IMR-90 (cell line): ENCODE measurements at regions not wholly inside any gene's neighbourhood (a gene's known extent, or its start where the extent isn't known, plus 50 kb on each side); places are given as distances from the start of the nearest gene placed in this dataset.

Experiments
- ATAC-seq: fragments of 200-7000 bp; cut with Tn5 transposase; 2 replicates; pipeline ENCODE4 v1.9.1; 2020; ENCODE audit warnings: low read depth, mild to moderate bottlenecking, moderate library complexity
- BruUV-seq: library from RNA; stranded (reverse); fragments of 400-500 nt; replicated peaks from 2 replicates; lab custom pipeline; 2021; lab: Mats Ljungman, UMichigan
- CTCF ChIA-PET: fragments of 300-600 bp; formaldehyde crosslinking; extraction: SDS; loops from one replicate; lab custom pipeline; 2021; ENCODE audit warnings: antibody characterized with exemption; lab: Yijun Ruan, JAX
- POLR2A ChIA-PET: fragments of 300-600 bp; sonication (Branson Sonifier 250); formaldehyde crosslinking; loops from one replicate; lab custom pipeline; 2022; ENCODE audit warnings: antibody characterized with exemption; ENCODE audit not compliant: unreplicated experiment; lab: Charles Lee
- DNase-seq: peaks from one replicate; pipeline ENCODE4 v3.0.0; 2013
- H2AFZ ChIP-seq: replicated peaks from 2 replicates; pipeline ENCODE3; 2013; ENCODE audit warnings: low read length, mild to moderate bottlenecking; ENCODE audit not compliant: poor library complexity
- H2AK5ac ChIP-seq: 2 replicates; pipeline ENCODE4 v1.6.1; 2013; ENCODE audit warnings: low read depth, low read length, inconsistent platforms
- H2AK9ac ChIP-seq: replicated peaks from 2 replicates; pipeline ENCODE3; 2013; ENCODE audit warnings: mild to moderate bottlenecking, low read depth, low read length, moderate library complexity; ENCODE audit not compliant: poor library complexity
- H2BK120ac ChIP-seq: 2 replicates; pipeline ENCODE4 v1.6.1; 2013; ENCODE audit warnings: low read depth, low read length, inconsistent platforms
- H2BK15ac ChIP-seq: 3 replicates; pipeline ENCODE4 v1.6.1; 2013; ENCODE audit warnings: low read depth, low read length, inconsistent platforms
- H2BK20ac ChIP-seq: 2 replicates; pipeline ENCODE4 v1.6.1; 2013; ENCODE audit warnings: low read depth, mild to moderate bottlenecking, inconsistent platforms, low read length, moderate library complexity
- H2BK5ac ChIP-seq: 2 replicates; pipeline ENCODE4 v1.6.1; 2013; ENCODE audit warnings: mild to moderate bottlenecking, low read depth, low read length, inconsistent platforms; ENCODE audit not compliant: poor library complexity, severe bottlenecking
- H3K14ac ChIP-seq: replicated peaks from 2 replicates; pipeline ENCODE4 v1.6.1; 2013; ENCODE audit warnings: low read depth, low read length, inconsistent platforms
- H3K18ac ChIP-seq: 2 replicates; pipeline ENCODE4 v1.6.1; 2013; ENCODE audit warnings: low read depth, low read length, control low read depth
- H3K23ac ChIP-seq: 2 replicates; pipeline ENCODE4 v1.6.1; 2013; ENCODE audit warnings: low read depth, low read length, inconsistent platforms
- H3K27ac ChIP-seq: 2 replicates; pipeline ENCODE4 v1.5.1; 2013; ENCODE audit warnings: mild to moderate bottlenecking, control low read depth, low read length; ENCODE audit not compliant: insufficient read depth
- H3K27me3 ChIP-seq: 2 replicates; pipeline ENCODE4 v1.6.1; 2013; ENCODE audit warnings: low read length; ENCODE audit not compliant: control insufficient read depth, insufficient read depth
- H3K36me3 ChIP-seq: 2 replicates; pipeline ENCODE4 v1.6.1; 2013; ENCODE audit warnings: low read length, mixed read lengths; ENCODE audit not compliant: control insufficient read depth, insufficient read depth
- H3K4ac ChIP-seq: 2 replicates; pipeline ENCODE4 v1.6.1; 2013; ENCODE audit warnings: low read depth, low read length, inconsistent platforms
- H3K4me1 ChIP-seq: 2 replicates; pipeline ENCODE4 v1.6.1; 2013; ENCODE audit warnings: low read length, mixed read lengths; ENCODE audit not compliant: control insufficient read depth, insufficient read depth
- H3K4me2 ChIP-seq: 2 replicates; pipeline ENCODE4 v1.6.1; 2013; ENCODE audit warnings: low read depth, mild to moderate bottlenecking, control low read depth, low read length, moderate library complexity
- H3K4me3 ChIP-seq: 2 replicates; pipeline ENCODE4 v1.5.1; 2013; ENCODE audit warnings: low read depth, mild to moderate bottlenecking, control low read depth, low read length, moderate library complexity; ENCODE audit not compliant: insufficient read depth
- H3K56ac ChIP-seq: 2 replicates; pipeline ENCODE4 v1.6.1; 2013; ENCODE audit warnings: low read length, inconsistent platforms; ENCODE audit not compliant: insufficient read depth; ENCODE audit errors: extremely low read depth
- H3K79me1 ChIP-seq, 2 experiments: 2 replicates each; pipeline ENCODE4 v1.6.1; 2013; ENCODE audit warnings: low read length in 2 of 2, inconsistent platforms in 1 of 2, low read depth in 1 of 2
- H3K9ac ChIP-seq: 2 replicates; pipeline ENCODE4 v1.6.1; 2013; ENCODE audit warnings: low read depth, low read length, control low read depth
- H3K9me1 ChIP-seq: 2 replicates; pipeline ENCODE4 v1.6.1; 2013; ENCODE audit warnings: low read length, inconsistent platforms; ENCODE audit not compliant: insufficient read depth
- H3K9me3 ChIP-seq: 2 replicates; pipeline ENCODE4 v1.6.1; 2013; ENCODE audit warnings: low read length; ENCODE audit not compliant: control insufficient read depth, insufficient read depth
- H4K20me1 ChIP-seq: 2 replicates; pipeline ENCODE4 v1.6.1; 2013; ENCODE audit warnings: low read length, inconsistent platforms; ENCODE audit not compliant: insufficient read depth
- H4K5ac ChIP-seq: 2 replicates; pipeline ENCODE4 v1.6.1; 2013; ENCODE audit warnings: mild to moderate bottlenecking, low read depth, low read length, control low read depth
- H4K8ac ChIP-seq, 2 experiments: 2 replicates each; pipeline ENCODE4 v1.6.1; 2013; ENCODE audit warnings: low read depth in 2 of 2, low read length in 2 of 2, control low read depth in 1 of 2, inconsistent platforms in 1 of 2
- H4K91ac ChIP-seq: 2 replicates; pipeline ENCODE4 v1.6.1; 2013; ENCODE audit warnings: low read depth, low read length, inconsistent platforms; ENCODE audit not compliant: insufficient read depth
- BHLHE40 ChIP-seq: fragments of 150-350 bp; IDR thresholded peaks from 2 replicates; pipeline ENCODE4 v1.6.1; 2016; ENCODE audit warnings: mild to moderate bottlenecking, low read depth, low read length
- CEBPB ChIP-seq: IDR thresholded peaks from 2 replicates; pipeline ENCODE4 v1.6.1; 2012; ENCODE audit warnings: low read depth, low read length, improper control_type of control experiment
- CHD1 ChIP-seq: IDR thresholded peaks from 2 replicates; pipeline ENCODE4 v1.6.1; 2012; ENCODE audit warnings: low read depth, low read length, improper control_type of control experiment
- CTCF ChIP-seq: conservative IDR thresholded peaks from 2 replicates; pipeline ENCODE4 v1.5.1; 2012; ENCODE audit warnings: mild to moderate bottlenecking, low read depth, low read length, improper control_type of control experiment
- ELK1 ChIP-seq: fragments of 150-350 bp; IDR thresholded peaks from 2 replicates; pipeline ENCODE4 v1.6.1; 2016; ENCODE audit warnings: low read depth, mild to moderate bottlenecking, low read length, moderate library complexity, borderline replicate concordance
- FOS ChIP-seq: fragments of 150-350 bp; IDR thresholded peaks from 2 replicates; pipeline ENCODE4 v1.6.1; 2016; ENCODE audit warnings: low read depth, low read length
- MAFK ChIP-seq: IDR thresholded peaks from 2 replicates; pipeline ENCODE4 v1.6.1; 2012; ENCODE audit warnings: low read depth, low read length, improper control_type of control experiment
- MAZ ChIP-seq: IDR thresholded peaks from 2 replicates; pipeline ENCODE4 v1.6.1; 2012; ENCODE audit warnings: low read depth, mild to moderate bottlenecking, low read length, improper control_type of control experiment, moderate library complexity, borderline replicate concordance
- MXI1 ChIP-seq: IDR thresholded peaks from 2 replicates; pipeline ENCODE4 v1.6.1; 2012; ENCODE audit warnings: low read depth, mild to moderate bottlenecking, low read length, moderate library complexity, borderline replicate concordance
- NFE2L2 ChIP-seq: fragments of 150-350 bp; IDR thresholded peaks from 2 replicates; pipeline ENCODE4 v1.6.1; 2016; ENCODE audit warnings: low read depth, mild to moderate bottlenecking, low read length
- POLR2A ChIP-seq: IDR thresholded peaks from 2 replicates; pipeline ENCODE4 v1.6.1; 2012; ENCODE audit warnings: mild to moderate bottlenecking, low read depth, low read length
- RAD21 ChIP-seq: IDR thresholded peaks from 2 replicates; pipeline ENCODE4 v1.6.1; 2012; ENCODE audit warnings: low read length, improper control_type of control experiment
- RCOR1 ChIP-seq: IDR thresholded peaks from 2 replicates; pipeline ENCODE4 v1.6.1; 2012; ENCODE audit warnings: mild to moderate bottlenecking, low read length, improper control_type of control experiment; ENCODE audit not compliant: insufficient replicate concordance
- RFX5 ChIP-seq: IDR thresholded peaks from 2 replicates; pipeline ENCODE4 v1.8.0; 2012; ENCODE audit warnings: low read depth, mild to moderate bottlenecking, low read length, moderate library complexity
- SMC3 ChIP-seq: fragments of 150-350 bp; IDR thresholded peaks from 2 replicates; pipeline ENCODE4 v1.6.1; 2016; ENCODE audit warnings: low read depth, mild to moderate bottlenecking, antibody characterized with exemption, low read length, moderate library complexity
- USF2 ChIP-seq: fragments of 150-350 bp; IDR thresholded peaks from 2 replicates; pipeline ENCODE4 v1.6.1; 2017; ENCODE audit warnings: mild to moderate bottlenecking, antibody characterized with exemption, low read length, low read depth
- WGBS, 2 experiments: methylation state at CpG; one replicate each; pipeline versions ENCODE4 v1.1.5 to v1.1.7; 2013; ENCODE audit warnings: missing lambda C conversion rate in 2 of 2; ENCODE audit not compliant: insufficient read length in 1 of 2; ENCODE audit errors: extremely low coverage in 2 of 2; 5-methylcytosine and 5-hydroxymethylcytosine counted together
- dilution Hi-C: fragments of 300-500 bp; cut with HindIII; formaldehyde crosslinking; loops from one replicate; pipeline ENCODE4 v1.14.3; 2018; ENCODE audit warnings: low sequenced_read_pairs; ENCODE audit not compliant: unreplicated experiment
- in situ Hi-C: fragments of 300-500 bp; cut with MboI; formaldehyde crosslinking; loops from 3 replicates; pipeline ENCODE4 v1.14.3; 2019; ENCODE audit warnings: low sequenced_read_pairs, inconsistent platforms, mixed read lengths
- intact Hi-C: fragments of 100-400 bp; cut with micrococcal nuclease; formaldehyde crosslinking; loops from 2 replicates; pipeline ENCODE4 v1.10.0; 2022

GRCh38 chr4:56227301-56227835 is 159.9 kb downstream of the AASDH start:
- Histone ChIP-seq H2AK9ac (no peak overlapping the region), H3K27ac (no peak overlapping the region), H3K9me3 (no peaks in the 10 kb centered on the region), H4K91ac (no peak overlapping the region), H3K23ac (no peak overlapping the region), H2AK5ac (no peak overlapping the region), H4K5ac (no peak overlapping the region), H4K8ac (no peak overlapping the region), H3K27me3 (no peaks in the 10 kb centered on the region), H3K56ac (no peak overlapping the region), H3K14ac (no peak overlapping the region), H3K4me2 (no peak overlapping the region), H2BK15ac (no peak overlapping the region), H2BK120ac (no peak overlapping the region), H3K4me3 (no peak overlapping the region), H4K20me1 (no peaks in the 10 kb centered on the region), H3K4ac (no peak overlapping the region), H3K9me1 (no peaks in the 10 kb centered on the region), H2BK20ac (no peak overlapping the region), H2AFZ (no peak overlapping the region), H3K9ac (no peak overlapping the region), H3K79me1 (no peaks in the 10 kb centered on the region), H3K4me1 (no peaks in the 10 kb centered on the region), H3K36me3 (no peaks in the 10 kb centered on the region), H3K18ac (no peak overlapping the region), H2BK5ac (no peak overlapping the region)
- no peak for DNase-seq
- ATAC-seq, result no peak
- dilution Hi-C loops, result no loop called here
- in situ Hi-C loops, result no loop called here
- no TSS peak for BruUV-seq
- POLR2A ChIA-PET, result no interaction called here
- no peak for TF ChIP-seq BHLHE40
- no peak for TF ChIP-seq CEBPB
- TF ChIP-seq SMC3, result no peak
- TF ChIP-seq POLR2A, result no peak
- TF ChIP-seq NFE2L2, result no peak
- TF ChIP-seq RFX5, result no peak
- TF ChIP-seq RAD21, result no peak
- no peak for TF ChIP-seq MAZ
- no peak for TF ChIP-seq MXI1
- TF ChIP-seq USF2, result no peak
- no peak for TF ChIP-seq ELK1
- TF ChIP-seq CTCF, result no peak
- TF ChIP-seq MAFK, result no peak
- TF ChIP-seq FOS, result no peak
- TF ChIP-seq RCOR1, result no peak
- no peak for TF ChIP-seq CHD1
- intact Hi-C loops, result no loop called here
- WGBS, 2 experiments, result 100% methylated on average over 2 of the region's 6 CpGs; no CpG with 5 or more reads in 1 of the 2 experiments
- CTCF ChIA-PET, result no interaction called here
